Upper lobe of left lung (tissue), 6 donors: ENCODE measurements at regions not wholly inside any gene's neighbourhood (a gene's known extent, or its start where the extent isn't known, plus 50 kb on each side); places are given as distances from the start of the nearest gene placed in this dataset.

Source experiments
- ATAC-seq, 2 donors: fragments of 200-7000 bp; cut with Tn5 transposase; one replicate each; pipeline ENCODE4 v1.9.1; 2022; ENCODE audit warnings: mild to moderate bottlenecking in 2 of 2, moderate library complexity in 2 of 2; ENCODE audit not compliant: low FRiP score in 2 of 2
- DNase-seq, 2 donors: peaks; one replicate each; pipeline ENCODE4 v3.0.0-alpha.2; 2019 to 2020
- H3K27ac ChIP-seq, 4 donors: fragments of 200-600 bp; sonication (generic); one replicate each; pipeline ENCODE4 v1.5.1; 2016 to 2019
- H3K27me3 ChIP-seq, 4 donors: fragments of 200-600 bp; sonication (generic); one replicate each; pipeline ENCODE4 v1.5.1; 2017 to 2019
- H3K36me3 ChIP-seq, 4 donors: fragments of 200-600 bp; sonication (generic); one replicate each; pipeline ENCODE4 v1.5.1; 2016 to 2019
- H3K4me1 ChIP-seq, 4 donors: fragments of 200-600 bp; sonication (generic); one replicate each; pipeline ENCODE4 v1.5.1; 2018 to 2019
- H3K4me3 ChIP-seq, 4 donors: fragments of 200-600 bp; sonication (generic); one replicate each; pipeline ENCODE4 v1.5.1; 2017 to 2019; ENCODE audit warnings: mild to moderate bottlenecking in 2 of 4, moderate library complexity in 1 of 4
- H3K9me3 ChIP-seq, 4 donors: fragments of 200-600 bp; sonication (generic); one replicate each; pipeline ENCODE4 v1.5.1; 2018 to 2019
- CTCF ChIP-seq, 6 experiments: fragments of 450-650 bp in 4 of 6; fragments of 200-600 bp in 2 of 6; sonication (generic) in 2 of 6; IDR thresholded peaks; one replicate each; pipeline ENCODE4 v1.5.1; 2016 to 2019; ENCODE audit warnings: antibody characterized with exemption in 6 of 6
- EP300 ChIP-seq, 4 donors: sonication (generic); formaldehyde crosslinking; IDR thresholded peaks; one replicate each; pipeline ENCODE4 v1.5.1; 2017; ENCODE audit warnings: antibody characterized with exemption in 4 of 4, control low read depth in 2 of 4
- POLR2A ChIP-seq, 4 donors: fragments of 450-650 bp; IDR thresholded peaks; one replicate each; pipeline ENCODE4 v1.5.1; 2016 to 2017; ENCODE audit warnings: antibody characterized with exemption in 4 of 4, mild to moderate bottlenecking in 2 of 4
- POLR2AphosphoS5 ChIP-seq, 2 donors: sonication (generic); formaldehyde crosslinking; IDR thresholded peaks; one replicate each; pipeline ENCODE4 v1.5.1; 2017; ENCODE audit warnings: antibody characterized with exemption in 2 of 2
- WGBS, 2 donors: methylation state at CpG; one replicate each; pipeline ENCODE4 v1.1.5; 2017 to 2018; 5-methylcytosine and 5-hydroxymethylcytosine counted together
- donor health status: DM: no; HTN: no; CAD: no; lungs with moderate emphysema.
- donor health status: DM: no; HTN: yes; CAD: no; lungs with severe emphysema.

GRCh38 chr6:1024587-1024986 is 287.3 kb upstream of the FOXQ1 start:
- Histone ChIP-seq H3K36me3 (no peaks in the 10 kb centered on the region), H3K4me3 (no peak overlapping the region), H3K4me1 (no peaks in the 10 kb centered on the region), H3K27me3 (no peaks in the 10 kb centered on the region), H3K9me3 (no peaks in the 10 kb centered on the region), H3K27ac (no peak overlapping the region)
- no peak for TF ChIP-seq POLR2A (IDR thresholded peaks at IDR 0.05)
- peak in 1 of 2 donors; percentile 14 for TF ChIP-seq POLR2AphosphoS5 (IDR thresholded peaks at IDR 0.05)
- no peak for TF ChIP-seq EP300 (IDR thresholded peaks at IDR 0.05)
- TF ChIP-seq CTCF (IDR thresholded peaks at IDR 0.05) = no peak
- ATAC-seq (no peak), DNase-seq (no peak)
- WGBS, 2 donors = 49 to 55% methylated on average over 9 of the region's 9 CpGs

- H3K36me3 ChIP-seq = no peaks in the 10 kb centered on the region
- no peak overlapping the region for H3K4me3 ChIP-seq
- 88 to 95% methylated on average over 6 of the region's 6 CpGs for WGBS, 2 donors
- ATAC-seq (no peak), DNase-seq (no peak)
- H3K27ac ChIP-seq = no peak overlapping the region
- no peaks in the 10 kb centered on the region for H3K9me3 ChIP-seq
- no peaks in the 10 kb centered on the region for H3K27me3 ChIP-seq
- TF ChIP-seq POLR2A (IDR thresholded peaks at IDR 0.05) (no peak), EP300 (IDR thresholded peaks at IDR 0.05) (no peak), CTCF (IDR thresholded peaks at IDR 0.05) (no peak), POLR2AphosphoS5 (IDR thresholded peaks at IDR 0.05) (no peak)
- no peaks in the 10 kb centered on the region for H3K4me1 ChIP-seq
Measured at GRCh38 chr6:1024161-1024560, 287.7 kb upstream of the FOXQ1 start.

GRCh38 chr6:1023229-1023628 is 288.7 kb upstream of the FOXQ1 start:
- Histone ChIP-seq H3K27me3 (no peaks in the 10 kb centered on the region), H3K9me3 (no peaks in the 10 kb centered on the region), H3K4me3 (no peak overlapping the region), H3K36me3 (no peaks in the 10 kb centered on the region), H3K27ac (no peak overlapping the region), H3K4me1 (no peaks in the 10 kb centered on the region)
- TF ChIP-seq POLR2AphosphoS5 (IDR thresholded peaks at IDR 0.05) = no peak
- TF ChIP-seq EP300 (IDR thresholded peaks at IDR 0.05) = no peak
- TF ChIP-seq POLR2A (IDR thresholded peaks at IDR 0.05) = no peak
- no peak for TF ChIP-seq CTCF (IDR thresholded peaks at IDR 0.05)
- no peak for ATAC-seq
- 87 to 100% methylated on average over 3 to 4 of the region's 4 CpGs for WGBS, 2 donors
- DNase-seq = no peak

GRCh38 chr6:1022719-1023118 is 289.2 kb upstream of the FOXQ1 start:
- H3K27me3 ChIP-seq = no peaks in the 10 kb centered on the region
- ATAC-seq = no peak
- H3K4me1 ChIP-seq = no peaks in the 10 kb centered on the region
- H3K27ac ChIP-seq = no peak overlapping the region
- H3K36me3 ChIP-seq = no peaks in the 10 kb centered on the region
- WGBS, 2 donors = 96 to 100% methylated on average over 2 of the region's 2 CpGs
- TF ChIP-seq POLR2A (IDR thresholded peaks at IDR 0.05) (no peak), CTCF (IDR thresholded peaks at IDR 0.05) (no peak), POLR2AphosphoS5 (IDR thresholded peaks at IDR 0.05) (no peak), EP300 (IDR thresholded peaks at IDR 0.05) (no peak)
- H3K9me3 ChIP-seq = no peaks in the 10 kb centered on the region
- no peak overlapping the region for H3K4me3 ChIP-seq
- no peak for DNase-seq

GRCh38 chr6:1020837-1021236 is 291.1 kb upstream of the FOXQ1 start:
- 67 to 83% methylated on average over 1 to 2 of the region's 2 CpGs for WGBS, 2 donors
- DNase-seq = no peak

More at GRCh38 chr6:1020837-1021236, 291.1 kb upstream of the FOXQ1 start:
- no peak for ATAC-seq
- no peak for TF ChIP-seq POLR2AphosphoS5 (IDR thresholded peaks at IDR 0.05)
- no peak for TF ChIP-seq EP300 (IDR thresholded peaks at IDR 0.05)
- TF ChIP-seq POLR2A (IDR thresholded peaks at IDR 0.05) = no peak
- no peak for TF ChIP-seq CTCF (IDR thresholded peaks at IDR 0.05)
- Histone ChIP-seq H3K4me3 (no peak overlapping the region), H3K9me3 (no peaks in the 10 kb centered on the region), H3K4me1 (no peaks in the 10 kb centered on the region), H3K36me3 (no peaks in the 10 kb centered on the region), H3K27ac (no peak overlapping the region), H3K27me3 (no peaks in the 10 kb centered on the region)
